GM12878 (cell line): ENCODE measurements at regions not wholly inside any gene's neighbourhood (a gene's known extent, or its start where the extent isn't known, plus 50 kb on each side); places are given as distances from the start of the nearest gene placed in this dataset.

ENCODE experiments used
- BCL3 ChIP-seq: IDR thresholded peaks from 2 replicates; pipeline ENCODE4 v1.6.1; 2011; ENCODE audit warnings: borderline replicate concordance, low read depth, mild to moderate bottlenecking, moderate library complexity, low read length; ENCODE audit not compliant: insufficient read depth, poor library complexity, severe bottlenecking
- BMI1 ChIP-seq: fragments of 450-650 bp; IDR thresholded peaks from 2 replicates; pipeline ENCODE4 v1.6.1; 2016; ENCODE audit warnings: mild to moderate bottlenecking, moderate library complexity, borderline replicate concordance
- CEBPB ChIP-seq, 2 experiments: fragments of 150-350 bp in 1 of 2; IDR thresholded peaks; 2 replicates each; pipeline ENCODE4 v1.6.1; 2012 to 2014; ENCODE audit warnings: low read depth in 2 of 2, low read length in 2 of 2, borderline replicate concordance in 1 of 2, inconsistent platforms in 1 of 2
- CHD4 ChIP-seq: fragments of 200-600 bp; sonication (generic); IDR thresholded peaks from 2 replicates; pipeline ENCODE4 v1.6.1; 2016; ENCODE audit warnings: mild to moderate bottlenecking
- FOXM1 ChIP-seq: IDR thresholded peaks from 2 replicates; pipeline ENCODE4 v1.6.1; 2012; ENCODE audit warnings: low read depth, mild to moderate bottlenecking, inconsistent platforms, low read length, moderate library complexity
- GATAD2B ChIP-seq: fragments of 450-650 bp; conservative IDR thresholded peaks from 2 replicates; pipeline ENCODE4 v1.6.1; 2017; ENCODE audit warnings: low read depth, mild to moderate bottlenecking, moderate library complexity
- IRF4 ChIP-seq: IDR thresholded peaks from 2 replicates; pipeline ENCODE4 v1.6.1; 2011; ENCODE audit warnings: low read depth, low read length
- KAT2A ChIP-seq: conservative IDR thresholded peaks from 2 replicates; pipeline ENCODE4 v1.6.1; 2011; ENCODE audit warnings: low read depth, low read length; ENCODE audit not compliant: control insufficient read depth
- MXI1 ChIP-seq: fragments of 150-350 bp; IDR thresholded peaks from 2 replicates; pipeline ENCODE4 v1.6.1; 2011; ENCODE audit warnings: low read depth, mild to moderate bottlenecking, inconsistent platforms, low read length, improper control_type of control experiment
- NFXL1 ChIP-seq: fragments of 450-650 bp; IDR thresholded peaks from 2 replicates; pipeline ENCODE4 v1.6.1; 2017; ENCODE audit warnings: antibody characterized with exemption, mild to moderate bottlenecking, borderline replicate concordance
- NFYB ChIP-seq: IDR thresholded peaks from 2 replicates; pipeline ENCODE4 v1.6.1; 2011; ENCODE audit warnings: low read depth, mild to moderate bottlenecking, low read length, improper control_type of control experiment, moderate library complexity; ENCODE audit not compliant: insufficient read depth
- NR2C1 ChIP-seq: fragments of 450-650 bp; IDR thresholded peaks from 2 replicates; pipeline ENCODE4 v1.6.1; 2017; ENCODE audit warnings: antibody characterized with exemption, mild to moderate bottlenecking, moderate library complexity
- RAD51 ChIP-seq: fragments of 450-650 bp; IDR thresholded peaks from 2 replicates; pipeline ENCODE4 v1.6.1; 2016; ENCODE audit warnings: moderate library complexity, mild to moderate bottlenecking, inconsistent platforms
- SMC3 ChIP-seq: IDR thresholded peaks from 2 replicates; pipeline ENCODE4 v1.6.1; 2011; ENCODE audit warnings: low read length, improper control_type of control experiment, borderline replicate concordance
- SPI1 ChIP-seq: IDR thresholded peaks from 2 replicates; pipeline ENCODE4 v1.6.1; 2011; ENCODE audit warnings: low read depth, mild to moderate bottlenecking, low read length, moderate library complexity, borderline replicate concordance; ENCODE audit not compliant: insufficient read depth
- TAF1 ChIP-seq: IDR thresholded peaks from 2 replicates; pipeline ENCODE4 v1.6.1; 2011; ENCODE audit warnings: mild to moderate bottlenecking, low read depth, low read length, borderline replicate concordance
- TCF12 ChIP-seq: IDR thresholded peaks from 2 replicates; pipeline ENCODE4 v1.6.1; 2011; ENCODE audit warnings: low read depth, mild to moderate bottlenecking, low read length
- ZBED1 ChIP-seq: IDR thresholded peaks from 2 replicates; pipeline ENCODE4 v1.6.1; 2016; ENCODE audit warnings: borderline replicate concordance
- ZSCAN29 ChIP-seq: fragments of 450-650 bp; IDR thresholded peaks from 2 replicates; pipeline ENCODE4 v1.6.1; 2017; ENCODE audit warnings: mild to moderate bottlenecking, moderate library complexity
- TF ChIP-seq, protein P1 (sequence below): fragments of 450-650 bp; IDR thresholded peaks from 2 replicates; pipeline ENCODE4 v1.6.1; 2014; ENCODE audit warnings: mild to moderate bottlenecking
- TF ChIP-seq, protein P2 (sequence below): IDR thresholded peaks from 2 replicates; pipeline ENCODE4 v1.6.1; 2012; ENCODE audit warnings: low read depth, low read length, improper control_type of control experiment
- TF ChIP-seq, protein P3 (sequence below): fragments of 150-350 bp; IDR thresholded peaks from 2 replicates; pipeline ENCODE4 v1.6.1; 2014; ENCODE audit warnings: mild to moderate bottlenecking, low read depth, low read length
- TF ChIP-seq, protein P4 (sequence below): IDR thresholded peaks from 2 replicates; pipeline ENCODE4 v1.6.1; 2012; ENCODE audit warnings: low read depth, low read length, improper control_type of control experiment

DNA sequence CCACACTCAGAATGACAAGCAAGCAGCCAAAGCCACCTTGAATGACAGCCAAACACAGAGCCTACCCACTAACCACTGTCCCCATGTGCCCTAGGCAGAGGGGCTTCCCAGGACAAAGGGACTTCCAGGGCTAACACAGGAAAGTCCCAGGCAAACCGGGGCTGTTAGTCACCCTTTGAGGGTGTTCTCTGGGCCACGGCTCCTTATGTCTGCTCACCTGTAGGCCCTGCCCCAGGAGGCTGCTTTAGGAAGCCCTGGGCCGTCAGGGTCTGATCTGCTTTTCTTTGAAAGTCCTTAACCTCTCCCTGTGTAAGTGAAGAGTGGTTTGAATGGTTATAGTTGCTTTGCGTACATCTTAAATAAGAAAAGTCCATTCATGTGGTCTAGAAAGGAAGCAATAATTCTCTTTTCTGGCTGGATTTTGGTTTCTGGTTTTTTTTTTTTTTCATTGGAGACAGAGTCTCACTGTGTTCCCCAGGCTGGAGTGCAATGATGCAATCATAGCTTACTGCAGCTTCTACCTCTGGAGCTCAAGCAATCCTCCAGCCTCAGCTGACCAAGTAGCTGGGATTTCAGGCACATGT lies 161.4 kb downstream of the EFNB2 start (continued):
- peak; percentile 24 for TF ChIP-seq BCL3
- TF ChIP-seq KAT2A, result no peak
- TF ChIP-seq ZBED1, result no peak
- no peak; the same call in 1 of the 2 replicates for TF ChIP-seq GATAD2B
- no peak for TF ChIP-seq NFYB
- TF ChIP-seq, protein P1, sequence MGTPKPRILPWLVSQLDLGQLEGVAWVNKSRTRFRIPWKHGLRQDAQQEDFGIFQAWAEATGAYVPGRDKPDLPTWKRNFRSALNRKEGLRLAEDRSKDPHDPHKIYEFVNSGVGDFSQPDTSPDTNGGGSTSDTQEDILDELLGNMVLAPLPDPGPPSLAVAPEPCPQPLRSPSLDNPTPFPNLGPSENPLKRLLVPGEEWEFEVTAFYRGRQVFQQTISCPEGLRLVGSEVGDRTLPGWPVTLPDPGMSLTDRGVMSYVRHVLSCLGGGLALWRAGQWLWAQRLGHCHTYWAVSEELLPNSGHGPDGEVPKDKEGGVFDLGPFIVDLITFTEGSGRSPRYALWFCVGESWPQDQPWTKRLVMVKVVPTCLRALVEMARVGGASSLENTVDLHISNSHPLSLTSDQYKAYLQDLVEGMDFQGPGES, result no peak
- peak in 1 of 2 experiments; percentile 56; a peak in 2 of 4 replicates for TF ChIP-seq CEBPB (IDR thresholded peaks at IDR 0.05; ENCODE audit: borderline replicate concordance in 1 of 2, low read depth in 2 of 2, low read length in 2 of 2)
- no peak for TF ChIP-seq NR2C1
- TF ChIP-seq, protein P2, sequence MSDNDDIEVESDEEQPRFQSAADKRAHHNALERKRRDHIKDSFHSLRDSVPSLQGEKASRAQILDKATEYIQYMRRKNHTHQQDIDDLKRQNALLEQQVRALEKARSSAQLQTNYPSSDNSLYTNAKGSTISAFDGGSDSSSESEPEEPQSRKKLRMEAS, result no peak
- no peak for TF ChIP-seq TCF12
- TF ChIP-seq ZSCAN29, result no peak
- TF ChIP-seq BMI1, result no peak
- 0 out of 2 replicates have a peak, but pooled peaks have one; percentile 33 for TF ChIP-seq FOXM1
- no peak for TF ChIP-seq SPI1
- TF ChIP-seq CHD4, result no peak
- no peak for TF ChIP-seq SMC3
- TF ChIP-seq NFXL1, result no peak
- peak; percentile 55; the same call in 1 of the 2 replicates for TF ChIP-seq RAD51
- no peak for TF ChIP-seq TAF1
- TF ChIP-seq, protein P3, sequence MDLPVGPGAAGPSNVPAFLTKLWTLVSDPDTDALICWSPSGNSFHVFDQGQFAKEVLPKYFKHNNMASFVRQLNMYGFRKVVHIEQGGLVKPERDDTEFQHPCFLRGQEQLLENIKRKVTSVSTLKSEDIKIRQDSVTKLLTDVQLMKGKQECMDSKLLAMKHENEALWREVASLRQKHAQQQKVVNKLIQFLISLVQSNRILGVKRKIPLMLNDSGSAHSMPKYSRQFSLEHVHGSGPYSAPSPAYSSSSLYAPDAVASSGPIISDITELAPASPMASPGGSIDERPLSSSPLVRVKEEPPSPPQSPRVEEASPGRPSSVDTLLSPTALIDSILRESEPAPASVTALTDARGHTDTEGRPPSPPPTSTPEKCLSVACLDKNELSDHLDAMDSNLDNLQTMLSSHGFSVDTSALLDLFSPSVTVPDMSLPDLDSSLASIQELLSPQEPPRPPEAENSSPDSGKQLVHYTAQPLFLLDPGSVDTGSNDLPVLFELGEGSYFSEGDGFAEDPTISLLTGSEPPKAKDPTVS, result no peak
- TF ChIP-seq IRF4, result no peak
- TF ChIP-seq, protein P4, sequence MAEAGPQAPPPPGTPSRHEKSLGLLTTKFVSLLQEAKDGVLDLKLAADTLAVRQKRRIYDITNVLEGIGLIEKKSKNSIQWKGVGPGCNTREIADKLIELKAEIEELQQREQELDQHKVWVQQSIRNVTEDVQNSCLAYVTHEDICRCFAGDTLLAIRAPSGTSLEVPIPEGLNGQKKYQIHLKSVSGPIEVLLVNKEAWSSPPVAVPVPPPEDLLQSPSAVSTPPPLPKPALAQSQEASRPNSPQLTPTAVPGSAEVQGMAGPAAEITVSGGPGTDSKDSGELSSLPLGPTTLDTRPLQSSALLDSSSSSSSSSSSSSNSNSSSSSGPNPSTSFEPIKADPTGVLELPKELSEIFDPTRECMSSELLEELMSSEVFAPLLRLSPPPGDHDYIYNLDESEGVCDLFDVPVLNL, result no peak
- TF ChIP-seq MXI1, result no peak
